ENCODE measurements at regions not wholly inside any gene's neighbourhood (a gene's known extent, or its start where the extent isn't known, plus 50 kb on each side); places are given as distances from the start of the nearest gene placed in this dataset.

DNA sequence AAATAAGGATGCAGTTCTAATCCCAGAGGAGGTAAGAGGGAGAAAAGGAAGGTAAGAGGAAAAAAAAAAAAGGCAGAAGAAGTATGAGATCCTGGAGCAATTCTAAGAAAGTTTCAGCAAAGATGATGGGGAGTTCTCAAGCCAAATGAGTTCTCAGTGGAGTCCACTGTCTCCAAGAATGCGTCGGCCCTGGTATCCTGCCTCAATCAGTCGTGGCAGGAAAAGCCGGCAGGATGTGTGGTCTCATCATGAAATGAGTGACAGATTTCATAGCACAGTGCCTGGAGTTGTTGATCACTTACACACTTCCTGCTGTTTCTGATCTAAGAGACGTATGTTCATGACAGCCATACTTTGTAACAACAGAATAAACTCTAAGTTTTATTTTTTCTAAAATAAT, 554.9 kb downstream of the NXPH1 start:
- H2BK5ac ChIP-seq (ENCODE audit: low read depth, low read length, poor library complexity, severe bottlenecking), result no peak overlapping the region
- no peaks in the 10 kb centered on the region for H3K4me1 ChIP-seq (ENCODE audit: control insufficient read depth, insufficient read depth, low read length)
- no peaks in the 10 kb centered on the region for H3K27me3 ChIP-seq (ENCODE audit: control insufficient read depth, insufficient read depth, low read length)
- H3K9ac ChIP-seq (ENCODE audit: low read depth, low read length), result no peak overlapping the region
- H2AFZ ChIP-seq (replicated peaks; ENCODE audit: low read length, poor library complexity), result no peak overlapping the region
- H4K91ac ChIP-seq (ENCODE audit: insufficient read depth, low read depth, low read length), result no peak overlapping the region
- H3K36me3 ChIP-seq (ENCODE audit: control insufficient read depth, insufficient read depth, low read length), result no peaks in the 10 kb centered on the region
- ATAC-seq (ENCODE audit: low read depth) (no peak), DNase-seq (no peak)
- intact Hi-C loops (cut with micrococcal nuclease) (no loop called here), dilution Hi-C loops (cut with HindIII; ENCODE audit: low sequenced_read_pairs, unreplicated experiment) (no loop called here), in situ Hi-C loops (cut with MboI; ENCODE audit: low sequenced_read_pairs) (no loop called here)
- CTCF ChIA-PET, result no interaction called here
- no peaks in the 10 kb centered on the region for H4K20me1 ChIP-seq (ENCODE audit: insufficient read depth, low read length)
- H3K79me1 ChIP-seq (ENCODE audit: low read depth in 1 of 2, low read length in 2 of 2), result no peaks in the 10 kb centered on the region
- H3K9me3 ChIP-seq (ENCODE audit: control insufficient read depth, insufficient read depth, low read length), result peaks cover 8% of the 10 kb centered on the region
- no peak overlapping the region for H2BK120ac ChIP-seq (ENCODE audit: low read depth, low read length)
- H3K4ac ChIP-seq (ENCODE audit: low read depth, low read length), result no peak overlapping the region
- TF ChIP-seq ELK1 (IDR thresholded peaks at IDR 0.05; ENCODE audit: borderline replicate concordance, low read depth, low read length), result no peak
- no peak for TF ChIP-seq SMC3 (IDR thresholded peaks at IDR 0.05; ENCODE audit: low read depth, low read length)
- no peak for TF ChIP-seq NFE2L2 (IDR thresholded peaks at IDR 0.05; ENCODE audit: low read depth, low read length)
- H3K23ac ChIP-seq (ENCODE audit: low read depth, low read length), result no peak overlapping the region
- H3K18ac ChIP-seq (ENCODE audit: low read depth, low read length), result no peak overlapping the region
- no peak overlapping the region for H3K4me2 ChIP-seq (ENCODE audit: low read depth, low read length)
- H2AK5ac ChIP-seq (ENCODE audit: low read depth, low read length), result no peak overlapping the region
- no peak overlapping the region for H3K56ac ChIP-seq (ENCODE audit: extremely low read depth, insufficient read depth, low read length)
- H2AK9ac ChIP-seq (replicated peaks; ENCODE audit: low read depth, low read length, poor library complexity), result no peak overlapping the region
- H2BK15ac ChIP-seq (ENCODE audit: low read depth, low read length), result no peak overlapping the region
- no TSS peak for BruUV-seq (replicated peaks)
- POLR2A ChIA-PET (ENCODE audit: unreplicated experiment), result no interaction called here
- no peak overlapping the region for H2BK20ac ChIP-seq (ENCODE audit: low read depth, low read length)
- no peak overlapping the region for H4K8ac ChIP-seq (ENCODE audit: low read depth in 2 of 2, low read length in 2 of 2)
- no CpG with 5 or more reads among the region's 5 CpGs for WGBS, 2 experiments (ENCODE audit: extremely low coverage in 2 of 2, insufficient read length in 1 of 2)
- no peak overlapping the region for H4K5ac ChIP-seq (ENCODE audit: low read depth, low read length)
- H3K4me3 ChIP-seq (ENCODE audit: insufficient read depth, low read depth, low read length), result no peak overlapping the region
- H3K14ac ChIP-seq (replicated peaks; ENCODE audit: low read depth, low read length), result no peak overlapping the region
- H3K9me1 ChIP-seq (ENCODE audit: insufficient read depth, low read length), result no peaks in the 10 kb centered on the region
- no peak overlapping the region for H3K27ac ChIP-seq (ENCODE audit: insufficient read depth, low read length)

Data from IMR-90 (cell line).